ENCODE measurements at regions not wholly inside any gene's neighbourhood (a gene's known extent, or its start where the extent isn't known, plus 50 kb on each side); places are given as distances from the start of the nearest gene placed in this dataset.
"Not testable (repeated sequence)": the region's sequence is repeated elsewhere in the genome, so short reads cannot be mapped to it uniquely, and the experiment has no call there.

GRCh38 chr7:86592185-86592584 lies 51.5 kb upstream of the GRM3 start:
- peak; percentile 59 for FAIRE-seq

DNA sequence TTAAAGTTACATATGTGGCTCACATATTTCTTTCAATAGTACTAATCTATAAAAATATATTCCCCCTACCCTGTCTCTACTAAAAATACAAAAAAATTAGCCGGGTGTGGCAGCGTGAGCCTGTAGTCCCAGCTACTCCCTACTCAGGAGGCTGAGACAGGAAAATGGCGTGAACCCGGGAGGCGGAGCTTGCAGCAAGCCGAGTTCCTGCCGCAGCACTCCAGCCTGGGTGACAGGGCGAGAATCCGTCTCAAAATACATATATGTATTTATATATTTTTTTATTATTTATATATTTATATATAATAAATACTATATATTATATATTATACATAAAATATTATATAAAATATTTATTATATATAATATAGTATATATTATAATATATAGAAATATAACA lies 69.7 kb upstream of the GRM3 start:
- no peak for FAIRE-seq

DNA sequence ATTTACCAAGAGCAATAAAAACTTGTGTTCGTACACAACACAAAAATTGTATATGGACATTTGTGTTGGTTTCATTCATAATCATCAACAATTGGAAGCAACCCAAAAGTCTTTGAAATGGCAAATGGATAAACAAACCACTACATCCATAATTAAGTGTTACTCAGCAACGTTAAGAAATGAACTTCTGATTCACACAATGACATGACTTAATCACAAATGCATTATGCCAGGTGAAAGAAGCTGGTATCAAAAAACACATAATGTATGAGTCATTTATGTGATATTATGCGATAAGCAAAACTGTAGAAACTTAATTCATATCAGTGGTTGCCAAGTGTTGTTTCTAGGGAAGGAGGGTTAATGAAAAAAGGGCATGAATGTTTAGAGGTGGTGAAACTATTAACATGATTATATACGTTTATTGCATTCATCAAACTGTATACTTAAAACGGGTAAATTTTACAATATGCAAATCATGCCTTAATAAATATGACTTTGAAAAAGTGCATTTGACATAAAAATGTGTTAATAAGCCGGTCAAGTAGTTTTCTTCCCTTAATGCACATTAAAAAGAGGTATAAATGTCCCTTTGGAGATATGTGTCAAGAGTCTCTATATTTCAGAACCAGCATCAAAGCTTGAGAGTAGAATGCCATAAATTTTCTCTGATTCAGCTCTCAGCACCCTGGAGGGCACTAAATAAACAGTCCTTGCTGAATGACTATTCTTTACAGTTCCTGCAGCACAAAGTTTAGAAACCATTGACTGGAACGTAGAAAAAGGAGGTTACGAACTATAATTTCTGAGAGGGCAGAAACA lies 84.8 kb upstream of the GRM3 start:
- FAIRE-seq, result no peak

GRCh38 chr7:86534641-86535040 lies 109.1 kb upstream of the GRM3 start:
- FAIRE-seq, result no peak

DNA sequence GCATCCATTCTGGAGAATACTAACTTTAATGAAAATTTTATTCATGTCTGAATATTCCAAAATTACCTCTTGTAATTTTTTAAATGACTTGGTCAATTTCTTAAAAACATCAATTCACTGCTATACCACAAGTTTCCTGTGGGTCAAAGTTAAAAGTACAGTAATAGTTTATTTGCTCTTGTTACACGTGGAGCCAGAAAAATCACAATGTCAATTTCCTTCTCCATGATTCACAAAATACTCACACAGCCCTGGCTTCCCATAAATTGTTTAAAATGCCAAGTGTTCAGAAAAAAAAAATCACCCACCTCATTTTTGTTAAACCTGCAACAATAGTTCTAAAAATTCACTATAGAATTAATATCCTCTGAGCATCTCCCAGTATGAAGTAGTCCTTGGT lies 139.5 kb upstream of the GRM3 start:
- no peak for FAIRE-seq

- no peak for FAIRE-seq
Observed at GRCh38 chr7:86499986-86500385, 143.7 kb upstream of the GRM3 start.

GRCh38 chr7:86485827-86486226 lies 157.9 kb upstream of the GRM3 start:
- FAIRE-seq, result no peak

DNA sequence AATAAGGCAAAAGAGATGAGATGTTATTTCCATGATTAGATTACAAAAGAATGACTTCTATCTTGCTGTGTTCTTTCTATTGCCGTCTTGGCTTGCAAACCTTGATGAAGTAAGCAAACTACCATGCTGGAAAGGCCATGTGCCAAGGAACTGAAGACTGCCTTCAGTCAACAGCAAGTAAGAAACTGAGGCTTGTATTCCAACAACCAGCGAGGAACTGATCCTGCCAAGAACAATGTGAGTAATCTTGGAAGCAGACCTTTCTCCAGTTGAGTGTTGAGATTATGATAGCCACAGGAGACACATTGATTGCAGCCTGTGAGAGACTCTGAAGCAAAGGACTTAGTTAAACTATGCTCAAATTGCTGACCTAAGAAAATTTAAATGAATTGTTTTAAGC lies 164.6 kb upstream of the GRM3 start:
- no peak for FAIRE-seq

GRCh38 chr7:86477343-86477935 lies 166.3 kb upstream of the GRM3 start:
- no peak for FAIRE-seq

DNA sequence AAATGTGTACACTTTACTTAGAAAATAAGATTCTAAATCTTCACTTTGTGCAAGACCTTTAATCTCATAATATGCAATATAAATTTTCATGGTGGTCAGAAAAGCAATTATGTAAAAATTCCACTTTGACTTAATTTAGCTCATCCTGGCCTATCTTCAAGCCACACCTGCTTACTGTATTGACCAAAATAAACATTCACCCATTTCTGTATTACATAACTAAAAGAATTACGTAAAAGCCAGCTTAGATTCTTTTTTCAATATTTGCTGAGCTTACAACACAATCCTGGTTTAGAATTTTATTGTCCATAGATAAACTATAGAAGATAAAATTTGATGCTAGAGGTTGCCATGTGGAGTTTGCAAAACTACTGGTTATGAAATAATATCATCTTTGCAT lies 172.9 kb upstream of the GRM3 start:
- FAIRE-seq, result no peak

- FAIRE-seq, result no peak
Observed at GRCh38 chr7:86469680-86470295, 173.9 kb upstream of the GRM3 start.

GRCh38 chr7:86454753-86455152 lies 189.0 kb upstream of the GRM3 start:
- no peak for FAIRE-seq

GRCh38 chr7:86453454-86453853 lies 190.3 kb upstream of the GRM3 start:
- FAIRE-seq, result no peak

DNA sequence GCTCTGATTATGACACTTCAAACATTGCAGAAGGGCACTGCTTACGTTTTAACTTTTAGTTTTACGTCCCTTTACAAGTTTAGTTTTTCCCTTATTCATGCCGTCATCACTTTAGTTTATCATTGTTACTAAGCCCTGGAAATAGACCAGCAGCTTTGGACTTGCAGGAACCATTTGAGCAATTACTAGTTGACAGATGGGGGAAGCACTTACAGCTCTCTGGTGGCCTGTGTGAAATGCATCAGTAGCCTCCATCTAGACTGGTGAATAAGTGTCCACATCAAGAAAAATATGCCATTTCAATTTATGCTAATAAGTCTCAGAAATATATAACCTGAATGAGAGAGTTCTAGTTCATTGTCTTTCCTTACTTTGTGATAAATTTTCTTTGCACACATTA lies 194.9 kb upstream of the GRM3 start:
- FAIRE-seq, result no peak

DNA sequence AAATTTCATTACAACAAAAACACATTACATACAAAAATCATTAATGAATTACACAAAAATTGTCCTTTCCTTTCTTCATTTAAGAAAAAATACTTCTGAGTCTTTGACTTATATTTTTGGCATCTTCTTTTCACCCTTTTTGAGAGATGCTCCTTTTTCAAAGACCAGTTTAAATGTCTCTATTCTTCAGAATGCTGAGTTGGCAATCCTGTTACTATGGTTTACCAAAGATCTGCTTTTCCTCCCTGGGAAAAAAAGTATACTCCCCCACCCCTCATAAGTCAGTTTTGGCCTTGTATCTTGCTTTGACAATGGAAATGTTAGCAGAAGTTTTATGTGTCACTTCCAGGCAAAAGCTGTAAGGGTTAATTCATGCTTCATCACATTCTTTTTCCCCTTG lies 198.4 kb upstream of the GRM3 start:
- FAIRE-seq, result no peak

- no peak for FAIRE-seq
Observed at GRCh38 chr7:86444245-86444644, 199.5 kb upstream of the GRM3 start.

GRCh38 chr7:86440420-86440819 lies 203.3 kb upstream of the GRM3 start:
- not testable (repeated sequence) for FAIRE-seq

DNA sequence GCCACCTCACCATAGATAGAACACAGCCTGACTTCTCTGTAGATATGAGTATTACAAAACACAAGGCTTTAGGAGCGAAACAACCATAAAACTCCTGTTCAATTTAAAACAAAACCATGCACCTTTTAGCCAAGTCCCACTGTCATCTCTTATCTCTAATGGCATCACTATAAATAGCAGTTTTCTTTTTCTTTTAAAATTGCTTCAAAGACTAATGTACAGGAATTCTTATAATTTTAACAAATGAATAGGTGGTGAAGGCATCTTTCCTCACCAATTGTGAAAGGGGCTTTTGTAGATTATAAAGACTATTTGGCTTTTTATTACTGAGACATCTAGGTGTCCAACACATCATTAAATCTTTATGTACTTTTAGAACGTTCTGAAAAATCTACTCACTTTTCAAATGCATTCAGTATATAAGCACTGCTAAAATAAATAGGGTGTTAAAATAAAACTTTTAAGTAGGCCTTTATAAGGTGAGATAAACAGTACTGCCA lies 205.7 kb upstream of the GRM3 start:
- FAIRE-seq, result no peak

GRCh38 chr7:86431761-86432160 lies 211.9 kb upstream of the GRM3 start:
- no peak for FAIRE-seq

DNA sequence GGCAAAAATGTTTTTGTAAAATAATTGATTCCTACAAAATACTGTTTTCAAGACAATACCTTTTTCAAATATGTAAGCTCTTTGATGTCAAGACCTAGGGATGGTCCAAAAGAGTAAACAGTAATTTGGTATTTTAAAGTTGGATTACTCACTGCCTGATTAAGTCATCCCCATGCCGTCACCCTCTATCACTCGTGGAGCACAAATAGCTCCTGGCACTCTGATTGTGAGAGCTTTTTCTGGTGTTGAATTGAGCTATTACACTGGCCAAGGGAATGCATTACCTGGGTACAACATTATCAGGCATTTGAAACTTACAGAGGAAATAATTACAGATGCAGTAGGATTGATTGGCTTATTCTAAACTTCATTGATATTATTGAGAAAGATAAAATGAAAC lies 231.9 kb upstream of the GRM3 start:
- FAIRE-seq, result no peak

GRCh38 chr7:86407291-86407690 lies 236.4 kb upstream of the GRM3 start:
- FAIRE-seq, result no peak

DNA sequence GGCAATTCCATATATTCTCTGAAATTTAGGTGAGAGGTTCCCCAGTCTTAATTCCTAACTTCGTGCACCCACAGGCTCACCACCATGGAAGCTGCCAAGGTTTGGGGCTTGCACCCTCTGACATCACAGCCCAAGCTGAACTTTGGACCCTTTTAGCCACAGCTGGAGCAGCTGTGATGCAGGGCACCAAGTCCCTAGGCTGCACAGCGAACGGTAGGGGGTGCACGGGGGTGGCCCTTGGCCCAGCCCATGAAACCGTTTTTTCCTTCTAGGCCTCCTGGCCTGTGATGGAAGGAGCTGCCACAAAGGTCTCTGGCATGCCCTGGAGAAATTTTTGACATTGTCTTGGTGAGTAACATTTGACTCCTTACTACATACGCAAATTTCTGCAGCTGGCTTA lies 251.9 kb upstream of the GRM3 start:
- no peak for FAIRE-seq

- FAIRE-seq, result not testable (repeated sequence)
Observed at GRCh38 chr7:86375602-86376001, 268.1 kb upstream of the GRM3 start.

DNA sequence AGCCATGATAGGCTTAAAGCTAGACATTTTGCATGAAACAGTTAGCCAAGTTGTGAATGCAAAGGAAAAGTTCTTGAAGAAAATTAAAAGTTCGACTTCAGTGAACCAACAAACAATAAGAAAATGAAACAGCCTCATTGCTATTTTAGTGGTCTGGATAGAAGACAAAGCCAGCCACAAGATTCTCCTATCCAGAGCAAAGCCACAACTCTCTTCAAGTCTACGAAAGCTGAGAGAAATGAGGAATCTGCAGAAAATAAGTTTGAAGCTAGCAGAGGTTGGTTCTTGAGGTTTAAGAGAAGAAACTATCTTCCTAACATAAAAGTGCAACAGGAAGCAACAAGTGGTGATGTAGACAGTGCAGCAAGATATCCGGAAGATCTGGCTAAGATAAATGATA lies 271.4 kb upstream of the GRM3 start:
- FAIRE-seq, result no peak

Measured in endometrium (tissue), 2 donors.